GM12878 (cell line): ENCODE measurements at regions not wholly inside any gene's neighbourhood (a gene's known extent, or its start where the extent isn't known, plus 50 kb on each side); places are given as distances from the start of the nearest gene placed in this dataset.

Experiments
- ATAC-seq: fragments of 200-7000 bp; cut with Tn5 transposase; 3 replicates; pipeline ENCODE4 v1.9.1; 2020; ENCODE audit warnings: mild to moderate bottlenecking, moderate library complexity
- BruUV-seq: library from RNA; stranded (reverse); fragments of 400-500 nt; replicated peaks from 2 replicates; lab custom pipeline; 2021; lab: Mats Ljungman, UMichigan
- CTCF ChIA-PET: fragments of 300-600 bp; sonication (Branson Sonifier 250); formaldehyde crosslinking; extraction: SDS; loops from one replicate; lab custom pipeline; 2021; ENCODE audit warnings: inconsistent platforms; lab: Yijun Ruan, JAX
- POLR2A ChIA-PET: fragments of 350-600 bp; formaldehyde crosslinking; extraction: SDS; loops from one replicate; lab custom pipeline; 2021; ENCODE audit warnings: inconsistent platforms; lab: Charles Lee
- RAD21 ChIA-PET: fragments of 300-600 bp; sonication (Branson Sonifier 250); formaldehyde crosslinking; loops from one replicate; lab custom pipeline; 2023; ENCODE audit warnings: antibody characterized with exemption; ENCODE audit not compliant: unreplicated experiment; lab: Charles Lee
- SMC1A ChIA-PET: fragments of 300-600 bp; sonication (Branson Sonifier 250); formaldehyde crosslinking; loops from one replicate; lab custom pipeline; 2023; ENCODE audit not compliant: unreplicated experiment, uncharacterized antibody; lab: Charles Lee
- DNase-seq: peaks from one replicate; pipeline ENCODE4 v3.0.0-alpha.2; 2011; ENCODE audit warnings: low read depth, low spot score
- FAIRE-seq: peaks from 3 replicates; lab custom pipeline; 2011; peaks lifted over from hg19 to GRCh38; lab: Jason Lieb, UNC
- H2AFZ ChIP-seq: 2 replicates; pipeline ENCODE4 v1.6.0; 2011; ENCODE audit warnings: low read depth, low read length, control low read depth; ENCODE audit not compliant: control insufficient read depth
- H3K27ac ChIP-seq: 2 replicates; pipeline ENCODE4 v1.5.1; 2011; ENCODE audit warnings: control low read depth; ENCODE audit not compliant: control insufficient read depth, insufficient read depth
- H3K27me3 ChIP-seq, 2 experiments: replicated peaks in 1 of 2; 2 replicates each; pipeline versions ENCODE4 v1.6.0 to v1.6.1; 2011; ENCODE audit warnings: low read length in 1 of 2; ENCODE audit not compliant: control insufficient read depth in 2 of 2, insufficient read depth in 2 of 2
- H3K36me3 ChIP-seq, 2 experiments: 2 replicates each; pipeline ENCODE4 v1.5.1; 2011; ENCODE audit warnings: low read length in 1 of 2; ENCODE audit not compliant: control insufficient read depth in 2 of 2, insufficient read depth in 2 of 2
- H3K4me1 ChIP-seq: 2 replicates; pipeline ENCODE4 v1.6.1; 2011; ENCODE audit warnings: mild to moderate bottlenecking, low read length, moderate library complexity, mixed read lengths; ENCODE audit not compliant: control insufficient read depth, insufficient read depth
- H3K4me2 ChIP-seq: 2 replicates; pipeline ENCODE4 v1.6.0; 2011; ENCODE audit warnings: control low read depth; ENCODE audit not compliant: control insufficient read depth, insufficient read depth
- H3K4me3 ChIP-seq: fragments of 200-600 bp; sonication (generic); 2 replicates; pipeline ENCODE4 v1.5.1; 2016
- H3K79me2 ChIP-seq: 2 replicates; pipeline ENCODE4 v1.6.0; 2011; ENCODE audit warnings: low read length; ENCODE audit not compliant: control insufficient read depth, insufficient read depth
- H3K9ac ChIP-seq: 2 replicates; pipeline ENCODE4 v1.8.0; 2011; ENCODE audit warnings: low read length, control low read depth, mixed read lengths; ENCODE audit not compliant: control insufficient read depth, insufficient read depth
- H3K9me3 ChIP-seq: replicated peaks from 3 replicates; pipeline ENCODE4 v1.5.1; 2011; ENCODE audit warnings: mild to moderate bottlenecking, low read length; ENCODE audit not compliant: control insufficient read depth, insufficient read depth
- H4K20me1 ChIP-seq: 2 replicates; pipeline ENCODE4 v1.6.0; 2011; ENCODE audit not compliant: control insufficient read depth, insufficient read depth
- E4F1 ChIP-seq: fragments of 450-650 bp; IDR thresholded peaks from 2 replicates; pipeline ENCODE4 v1.6.1; 2018; ENCODE audit warnings: borderline replicate concordance, mild to moderate bottlenecking; ENCODE audit not compliant: partially characterized antibody
- SUZ12 ChIP-seq: fragments of 200-600 bp; sonication (generic); IDR thresholded peaks from one replicate; pipeline ENCODE4 v1.6.1; 2018; ENCODE audit warnings: antibody characterized with exemption, mild to moderate bottlenecking; ENCODE audit not compliant: unreplicated experiment
- WGBS: methylation state at CpG from one replicate; pipeline ENCODE4 v1.1.6; 2016; ENCODE audit warnings: low lambda C conversion rate; ENCODE audit not compliant: insufficient replicate concordance, insufficient coverage; ENCODE audit errors: missing lambda C conversion rate; 5-methylcytosine and 5-hydroxymethylcytosine counted together
- in situ Hi-C: fragments of 300-500 bp; cut with MboI; formaldehyde crosslinking; loops from 9 replicates; pipeline ENCODE4 v1.14.3; 2018; ENCODE audit warnings: mixed read lengths
- intact Hi-C: fragments of 100-400 bp; cut with micrococcal nuclease; formaldehyde crosslinking; loops from one replicate; pipeline ENCODE4 v1.14.2; 2022; ENCODE audit not compliant: unreplicated experiment

DNA sequence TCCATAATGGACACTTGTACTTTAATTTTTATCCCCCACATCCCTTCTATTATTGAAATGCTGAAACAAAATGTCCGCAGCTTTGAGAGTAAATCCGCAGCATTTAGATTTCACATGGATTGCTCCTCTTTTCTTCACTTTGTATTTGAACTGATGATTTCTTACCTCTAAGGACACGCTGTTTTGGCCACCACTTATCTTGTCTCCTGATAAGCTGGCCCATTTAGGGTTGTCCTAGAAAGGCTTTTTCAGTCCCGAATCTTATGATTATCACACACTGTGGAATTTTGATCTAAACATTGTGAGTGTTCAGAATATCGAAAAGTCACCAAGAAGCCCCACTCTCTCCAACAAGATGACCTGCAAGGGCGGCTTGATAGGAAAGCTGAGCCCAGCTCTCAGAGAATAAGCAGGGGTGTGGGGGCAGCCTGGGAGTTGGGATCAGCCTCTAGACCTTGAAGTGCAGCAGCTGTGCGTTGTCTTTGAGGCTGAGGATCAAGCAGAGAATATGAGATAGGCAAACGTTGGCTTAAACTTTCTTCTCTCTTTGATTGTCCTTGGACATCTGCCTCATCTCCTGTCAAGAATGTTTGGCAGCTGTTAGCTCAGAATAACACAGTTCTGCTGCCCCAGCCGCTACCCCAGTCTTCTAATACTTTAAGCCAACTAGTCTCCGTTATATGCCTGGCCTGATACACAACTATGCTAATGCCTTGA, 399.7 kb upstream of the NR2F2 start (continued):
- TF ChIP-seq SUZ12 = no peak

DNA sequence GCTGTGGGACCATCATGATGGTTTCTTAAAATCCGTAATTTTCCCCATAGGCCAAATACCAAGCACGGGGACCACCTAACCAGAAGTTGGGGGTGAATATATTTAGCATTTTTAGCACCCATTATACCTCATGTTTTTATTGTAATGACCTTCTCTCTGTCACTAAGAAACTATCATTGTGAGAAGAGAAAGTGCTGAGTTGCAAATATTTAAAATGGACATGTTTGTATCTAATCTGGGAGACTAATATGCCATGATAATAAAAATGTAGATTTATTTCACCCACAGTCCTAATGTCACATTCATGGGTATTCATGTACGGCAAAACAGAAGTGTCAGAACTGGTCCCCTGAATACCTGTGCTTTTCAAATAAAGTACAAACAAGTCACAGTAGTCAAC, 398.9 kb upstream of the NR2F2 start:
- in situ Hi-C loops = no loop called here

More for the DNA sequence above, 398.9 kb upstream of the NR2F2 start:
- no peaks in the 10 kb centered on the region for H3K36me3 ChIP-seq
- no peak for DNase-seq
- no peak overlapping the region for H3K4me3 ChIP-seq
- H2AFZ ChIP-seq = no peak overlapping the region
- SMC1A ChIA-PET = interaction anchor here (1.1 to 1.8 kb wide), 3 partner anchors 9 to 107 kb away, joined by 3 to 4 read pairs (median 3); no protein-coding TSS in a partner anchor
- 31% methylated on average over 3 of the region's 3 CpGs for WGBS
- CTCF ChIA-PET = interaction anchor here (0.5 kb wide), 1 partner anchor 62 kb away, joined by 4 read pairs; no protein-coding TSS in a partner anchor
- no peak for TF ChIP-seq E4F1
- RAD21 ChIA-PET = no interaction called here
- no peaks in the 10 kb centered on the region; the same call in 2 of the 3 replicates for H3K9me3 ChIP-seq
- no peak for FAIRE-seq
- H3K79me2 ChIP-seq = no peaks in the 10 kb centered on the region
- no TSS peak for BruUV-seq
- H3K27ac ChIP-seq = no peak overlapping the region
- POLR2A ChIA-PET = no interaction called here
- intact Hi-C loops = no loop called here
- ATAC-seq = no peak
- H3K9ac ChIP-seq = no peak overlapping the region
- no peaks in the 10 kb centered on the region for H3K27me3 ChIP-seq
- H3K4me2 ChIP-seq = no peak overlapping the region
- H3K4me1 ChIP-seq = no peaks in the 10 kb centered on the region
- no peaks in the 10 kb centered on the region for H4K20me1 ChIP-seq
